GM21515 (cell line): ENCODE measurements at regions not wholly inside any gene's neighbourhood (a gene's known extent, or its start where the extent isn't known, plus 50 kb on each side); places are given as distances from the start of the nearest gene placed in this dataset.

ENCODE experiments used
- ATAC-seq: cut with Tn5 transposase; IDR thresholded peaks from one replicate; pipeline ENCODE4 v1.9.1; 2021; ENCODE audit not compliant: unreplicated experiment

GRCh38 chr20:24378661-24379483, 90.6 kb upstream of the SYNDIG1 start:
- no peak for ATAC-seq

GRCh38 chr20:24376311-24377099, 92.9 kb upstream of the SYNDIG1 start:
- no peak for ATAC-seq

GRCh38 chr20:24373372-24373771, 96.1 kb upstream of the SYNDIG1 start:
- ATAC-seq: no peak

GRCh38 chr20:24370911-24371695, 98.3 kb upstream of the SYNDIG1 start:
- no peak for ATAC-seq

GRCh38 chr20:24370249-24370648, 99.2 kb upstream of the SYNDIG1 start:
- no peak for ATAC-seq

- ATAC-seq: no peak
These were observed 101.2 kb upstream of the SYNDIG1 start for GRCh38 chr20:24368253-24368652.

- ATAC-seq: no peak
These were observed 103.0 kb upstream of the SYNDIG1 start for GRCh38 chr20:24366336-24367004.

- ATAC-seq: no peak
These were observed 103.8 kb upstream of the SYNDIG1 start for GRCh38 chr20:24365670-24366069.

- no peak for ATAC-seq
These were observed 104.9 kb upstream of the SYNDIG1 start for GRCh38 chr20:24364482-24364881.

- no peak for ATAC-seq
These were observed 106.4 kb upstream of the SYNDIG1 start for GRCh38 chr20:24363031-24363430.

- no peak for ATAC-seq
These were observed 107.3 kb upstream of the SYNDIG1 start for GRCh38 chr20:24362080-24362479.

- no peak for ATAC-seq
These were observed 107.9 kb upstream of the SYNDIG1 start for GRCh38 chr20:24361541-24361940.

- no peak for ATAC-seq
These were observed 108.9 kb upstream of the SYNDIG1 start for GRCh38 chr20:24360531-24360930.

GRCh38 chr20:24359321-24360027, 110.0 kb upstream of the SYNDIG1 start:
- no peak for ATAC-seq

GRCh38 chr20:24357931-24358330, 111.5 kb upstream of the SYNDIG1 start:
- ATAC-seq: no peak

GRCh38 chr20:24357177-24357576, 112.3 kb upstream of the SYNDIG1 start:
- ATAC-seq: no peak

GRCh38 chr20:24353135-24353690, 116.2 kb upstream of the SYNDIG1 start:
- ATAC-seq: no peak

GRCh38 chr20:24350923-24351368, 118.5 kb upstream of the SYNDIG1 start:
- ATAC-seq: no peak

GRCh38 chr20:24341781-24342180, 127.6 kb upstream of the SYNDIG1 start:
- no peak for ATAC-seq

GRCh38 chr20:24340933-24341332, 128.5 kb upstream of the SYNDIG1 start:
- no peak for ATAC-seq
